IMR-90 (cell line): ENCODE measurements at regions not wholly inside any gene's neighbourhood (a gene's known extent, or its start where the extent isn't known, plus 50 kb on each side); places are given as distances from the start of the nearest gene placed in this dataset.

Source experiments
- ATAC-seq: fragments of 200-7000 bp; cut with Tn5 transposase; 2 replicates; pipeline ENCODE4 v1.9.1; 2020; ENCODE audit warnings: low read depth, mild to moderate bottlenecking, moderate library complexity
- BruUV-seq: library from RNA; stranded (reverse); fragments of 400-500 nt; replicated peaks from 2 replicates; lab custom pipeline; 2021; lab: Mats Ljungman, UMichigan
- CTCF ChIA-PET: fragments of 300-600 bp; formaldehyde crosslinking; extraction: SDS; loops from one replicate; lab custom pipeline; 2021; ENCODE audit warnings: antibody characterized with exemption; lab: Yijun Ruan, JAX
- POLR2A ChIA-PET: fragments of 300-600 bp; sonication (Branson Sonifier 250); formaldehyde crosslinking; loops from one replicate; lab custom pipeline; 2022; ENCODE audit warnings: antibody characterized with exemption; ENCODE audit not compliant: unreplicated experiment; lab: Charles Lee
- DNase-seq: peaks from one replicate; pipeline ENCODE4 v3.0.0; 2013
- H2AFZ ChIP-seq: replicated peaks from 2 replicates; pipeline ENCODE3; 2013; ENCODE audit warnings: low read length, mild to moderate bottlenecking; ENCODE audit not compliant: poor library complexity
- H2AK5ac ChIP-seq: 2 replicates; pipeline ENCODE4 v1.6.1; 2013; ENCODE audit warnings: low read depth, low read length, inconsistent platforms
- H2AK9ac ChIP-seq: replicated peaks from 2 replicates; pipeline ENCODE3; 2013; ENCODE audit warnings: mild to moderate bottlenecking, low read depth, low read length, moderate library complexity; ENCODE audit not compliant: poor library complexity
- H2BK120ac ChIP-seq: 2 replicates; pipeline ENCODE4 v1.6.1; 2013; ENCODE audit warnings: low read depth, low read length, inconsistent platforms
- H2BK15ac ChIP-seq: 3 replicates; pipeline ENCODE4 v1.6.1; 2013; ENCODE audit warnings: low read depth, low read length, inconsistent platforms
- H2BK20ac ChIP-seq: 2 replicates; pipeline ENCODE4 v1.6.1; 2013; ENCODE audit warnings: low read depth, mild to moderate bottlenecking, inconsistent platforms, low read length, moderate library complexity
- H2BK5ac ChIP-seq: 2 replicates; pipeline ENCODE4 v1.6.1; 2013; ENCODE audit warnings: mild to moderate bottlenecking, low read depth, low read length, inconsistent platforms; ENCODE audit not compliant: poor library complexity, severe bottlenecking
- H3K14ac ChIP-seq: replicated peaks from 2 replicates; pipeline ENCODE4 v1.6.1; 2013; ENCODE audit warnings: low read depth, low read length, inconsistent platforms
- H3K18ac ChIP-seq: 2 replicates; pipeline ENCODE4 v1.6.1; 2013; ENCODE audit warnings: low read depth, low read length, control low read depth
- H3K23ac ChIP-seq: 2 replicates; pipeline ENCODE4 v1.6.1; 2013; ENCODE audit warnings: low read depth, low read length, inconsistent platforms
- H3K27ac ChIP-seq: 2 replicates; pipeline ENCODE4 v1.5.1; 2013; ENCODE audit warnings: mild to moderate bottlenecking, control low read depth, low read length; ENCODE audit not compliant: insufficient read depth
- H3K27me3 ChIP-seq: 2 replicates; pipeline ENCODE4 v1.6.1; 2013; ENCODE audit warnings: low read length; ENCODE audit not compliant: control insufficient read depth, insufficient read depth
- H3K36me3 ChIP-seq: 2 replicates; pipeline ENCODE4 v1.6.1; 2013; ENCODE audit warnings: low read length, mixed read lengths; ENCODE audit not compliant: control insufficient read depth, insufficient read depth
- H3K4ac ChIP-seq: 2 replicates; pipeline ENCODE4 v1.6.1; 2013; ENCODE audit warnings: low read depth, low read length, inconsistent platforms
- H3K4me1 ChIP-seq: 2 replicates; pipeline ENCODE4 v1.6.1; 2013; ENCODE audit warnings: low read length, mixed read lengths; ENCODE audit not compliant: control insufficient read depth, insufficient read depth
- H3K4me2 ChIP-seq: 2 replicates; pipeline ENCODE4 v1.6.1; 2013; ENCODE audit warnings: low read depth, mild to moderate bottlenecking, control low read depth, low read length, moderate library complexity
- H3K4me3 ChIP-seq: 2 replicates; pipeline ENCODE4 v1.5.1; 2013; ENCODE audit warnings: low read depth, mild to moderate bottlenecking, control low read depth, low read length, moderate library complexity; ENCODE audit not compliant: insufficient read depth
- H3K56ac ChIP-seq: 2 replicates; pipeline ENCODE4 v1.6.1; 2013; ENCODE audit warnings: low read length, inconsistent platforms; ENCODE audit not compliant: insufficient read depth; ENCODE audit errors: extremely low read depth
- H3K79me1 ChIP-seq, 2 experiments: 2 replicates each; pipeline ENCODE4 v1.6.1; 2013; ENCODE audit warnings: low read length in 2 of 2, inconsistent platforms in 1 of 2, low read depth in 1 of 2
- H3K9ac ChIP-seq: 2 replicates; pipeline ENCODE4 v1.6.1; 2013; ENCODE audit warnings: low read depth, low read length, control low read depth
- H3K9me1 ChIP-seq: 2 replicates; pipeline ENCODE4 v1.6.1; 2013; ENCODE audit warnings: low read length, inconsistent platforms; ENCODE audit not compliant: insufficient read depth
- H3K9me3 ChIP-seq: 2 replicates; pipeline ENCODE4 v1.6.1; 2013; ENCODE audit warnings: low read length; ENCODE audit not compliant: control insufficient read depth, insufficient read depth
- H4K20me1 ChIP-seq: 2 replicates; pipeline ENCODE4 v1.6.1; 2013; ENCODE audit warnings: low read length, inconsistent platforms; ENCODE audit not compliant: insufficient read depth
- H4K5ac ChIP-seq: 2 replicates; pipeline ENCODE4 v1.6.1; 2013; ENCODE audit warnings: mild to moderate bottlenecking, low read depth, low read length, control low read depth
- H4K8ac ChIP-seq, 2 experiments: 2 replicates each; pipeline ENCODE4 v1.6.1; 2013; ENCODE audit warnings: low read depth in 2 of 2, low read length in 2 of 2, control low read depth in 1 of 2, inconsistent platforms in 1 of 2
- H4K91ac ChIP-seq: 2 replicates; pipeline ENCODE4 v1.6.1; 2013; ENCODE audit warnings: low read depth, low read length, inconsistent platforms; ENCODE audit not compliant: insufficient read depth
- CEBPB ChIP-seq: IDR thresholded peaks from 2 replicates; pipeline ENCODE4 v1.6.1; 2012; ENCODE audit warnings: low read depth, low read length, improper control_type of control experiment
- CHD1 ChIP-seq: IDR thresholded peaks from 2 replicates; pipeline ENCODE4 v1.6.1; 2012; ENCODE audit warnings: low read depth, low read length, improper control_type of control experiment
- ELK1 ChIP-seq: fragments of 150-350 bp; IDR thresholded peaks from 2 replicates; pipeline ENCODE4 v1.6.1; 2016; ENCODE audit warnings: low read depth, mild to moderate bottlenecking, low read length, moderate library complexity, borderline replicate concordance
- FOS ChIP-seq: fragments of 150-350 bp; IDR thresholded peaks from 2 replicates; pipeline ENCODE4 v1.6.1; 2016; ENCODE audit warnings: low read depth, low read length
- MAZ ChIP-seq: IDR thresholded peaks from 2 replicates; pipeline ENCODE4 v1.6.1; 2012; ENCODE audit warnings: low read depth, mild to moderate bottlenecking, low read length, improper control_type of control experiment, moderate library complexity, borderline replicate concordance
- NFE2L2 ChIP-seq: fragments of 150-350 bp; IDR thresholded peaks from 2 replicates; pipeline ENCODE4 v1.6.1; 2016; ENCODE audit warnings: low read depth, mild to moderate bottlenecking, low read length
- RAD21 ChIP-seq: IDR thresholded peaks from 2 replicates; pipeline ENCODE4 v1.6.1; 2012; ENCODE audit warnings: low read length, improper control_type of control experiment
- RFX5 ChIP-seq: IDR thresholded peaks from 2 replicates; pipeline ENCODE4 v1.8.0; 2012; ENCODE audit warnings: low read depth, mild to moderate bottlenecking, low read length, moderate library complexity
- USF2 ChIP-seq: fragments of 150-350 bp; IDR thresholded peaks from 2 replicates; pipeline ENCODE4 v1.6.1; 2017; ENCODE audit warnings: mild to moderate bottlenecking, antibody characterized with exemption, low read length, low read depth
- WGBS, 2 experiments: methylation state at CpG; one replicate each; pipeline versions ENCODE4 v1.1.5 to v1.1.7; 2013; ENCODE audit warnings: missing lambda C conversion rate in 2 of 2; ENCODE audit not compliant: insufficient read length in 1 of 2; ENCODE audit errors: extremely low coverage in 2 of 2; 5-methylcytosine and 5-hydroxymethylcytosine counted together
- dilution Hi-C: fragments of 300-500 bp; cut with HindIII; formaldehyde crosslinking; loops from one replicate; pipeline ENCODE4 v1.14.3; 2018; ENCODE audit warnings: low sequenced_read_pairs; ENCODE audit not compliant: unreplicated experiment
- in situ Hi-C: fragments of 300-500 bp; cut with MboI; formaldehyde crosslinking; loops from 3 replicates; pipeline ENCODE4 v1.14.3; 2019; ENCODE audit warnings: low sequenced_read_pairs, inconsistent platforms, mixed read lengths
- intact Hi-C: fragments of 100-400 bp; cut with micrococcal nuclease; formaldehyde crosslinking; loops from 2 replicates; pipeline ENCODE4 v1.10.0; 2022

- Histone ChIP-seq H2BK120ac (no peak overlapping the region), H4K8ac (no peak overlapping the region), H3K79me1 (no peaks in the 10 kb centered on the region), H3K27me3 (no peaks in the 10 kb centered on the region), H4K20me1 (no peaks in the 10 kb centered on the region), H3K9me3 (peaks cover 11% of the 10 kb centered on the region), H3K4ac (no peak overlapping the region), H3K14ac (no peak overlapping the region), H3K23ac (no peak overlapping the region), H2BK15ac (no peak overlapping the region), H3K9ac (no peak overlapping the region), H3K9me1 (no peaks in the 10 kb centered on the region), H2AK5ac (no peak overlapping the region), H2AFZ (no peak overlapping the region), H3K4me3 (no peak overlapping the region), H4K91ac (no peak overlapping the region), H3K27ac (no peak overlapping the region), H3K56ac (no peak overlapping the region), H4K5ac (no peak overlapping the region), H3K4me1 (no peaks in the 10 kb centered on the region), H2BK5ac (no peak overlapping the region), H3K36me3 (no peaks in the 10 kb centered on the region), H2BK20ac (no peak overlapping the region), H2AK9ac (no peak overlapping the region), H3K18ac (no peak overlapping the region), H3K4me2 (no peak overlapping the region)
- intact Hi-C loops (no loop called here), in situ Hi-C loops (no loop called here), dilution Hi-C loops (no loop called here)
- TF ChIP-seq RAD21 = no peak
- no peak for TF ChIP-seq CHD1
- no peak for TF ChIP-seq CEBPB
- TF ChIP-seq NFE2L2 = no peak
- no peak for TF ChIP-seq USF2
- no peak for TF ChIP-seq ELK1
- TF ChIP-seq FOS = no peak
- no peak for TF ChIP-seq MAZ
- TF ChIP-seq RFX5 = no peak
- CTCF ChIA-PET = no interaction called here
- BruUV-seq = no TSS peak
- POLR2A ChIA-PET = no interaction called here
- DNase-seq = no peak
- ATAC-seq = no peak
- WGBS, 2 experiments = 20% methylated on average over 1 of the region's 4 CpGs; no CpG with 5 or more reads in 1 of the 2 experiments
Measured at GRCh38 chr18:37661061-37661460, 95.5 kb upstream of the CELF4 start.
